ENCODE measurements at regions not wholly inside any gene's neighbourhood (a gene's known extent, or its start where the extent isn't known, plus 50 kb on each side); places are given as distances from the start of the nearest gene placed in this dataset.

DNA sequence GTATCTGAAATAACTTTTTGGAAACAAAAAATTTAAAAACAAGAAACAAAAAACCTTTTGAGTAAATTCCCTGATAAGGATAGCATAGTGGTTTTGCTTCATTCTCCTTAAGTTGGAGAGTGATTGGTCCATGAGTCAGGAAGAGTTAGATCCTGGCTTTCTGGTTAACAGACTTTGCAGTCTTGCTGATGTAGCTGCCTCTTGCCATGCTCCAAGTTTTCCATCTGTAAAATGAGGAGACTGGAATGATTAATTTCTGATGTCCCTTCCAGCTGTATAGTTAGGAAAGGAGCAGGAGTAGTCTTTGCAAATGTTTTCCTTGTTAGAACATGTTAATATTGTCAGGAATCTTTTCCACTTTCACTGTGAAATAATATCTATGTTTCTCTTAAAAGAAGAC lies 266.6 kb downstream of the DNAJB9 start:
- Histone ChIP-seq H3K4me3 (no peak overlapping the region), H3K27ac (no peak overlapping the region)
- TF ChIP-seq, protein P1, sequence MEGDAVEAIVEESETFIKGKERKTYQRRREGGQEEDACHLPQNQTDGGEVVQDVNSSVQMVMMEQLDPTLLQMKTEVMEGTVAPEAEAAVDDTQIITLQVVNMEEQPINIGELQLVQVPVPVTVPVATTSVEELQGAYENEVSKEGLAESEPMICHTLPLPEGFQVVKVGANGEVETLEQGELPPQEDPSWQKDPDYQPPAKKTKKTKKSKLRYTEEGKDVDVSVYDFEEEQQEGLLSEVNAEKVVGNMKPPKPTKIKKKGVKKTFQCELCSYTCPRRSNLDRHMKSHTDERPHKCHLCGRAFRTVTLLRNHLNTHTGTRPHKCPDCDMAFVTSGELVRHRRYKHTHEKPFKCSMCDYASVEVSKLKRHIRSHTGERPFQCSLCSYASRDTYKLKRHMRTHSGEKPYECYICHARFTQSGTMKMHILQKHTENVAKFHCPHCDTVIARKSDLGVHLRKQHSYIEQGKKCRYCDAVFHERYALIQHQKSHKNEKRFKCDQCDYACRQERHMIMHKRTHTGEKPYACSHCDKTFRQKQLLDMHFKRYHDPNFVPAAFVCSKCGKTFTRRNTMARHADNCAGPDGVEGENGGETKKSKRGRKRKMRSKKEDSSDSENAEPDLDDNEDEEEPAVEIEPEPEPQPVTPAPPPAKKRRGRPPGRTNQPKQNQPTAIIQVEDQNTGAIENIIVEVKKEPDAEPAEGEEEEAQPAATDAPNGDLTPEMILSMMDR (IDR thresholded peaks at IDR 0.05), result no peak
- DNase-seq (ENCODE audit: low spot score), result no peak

DNA sequence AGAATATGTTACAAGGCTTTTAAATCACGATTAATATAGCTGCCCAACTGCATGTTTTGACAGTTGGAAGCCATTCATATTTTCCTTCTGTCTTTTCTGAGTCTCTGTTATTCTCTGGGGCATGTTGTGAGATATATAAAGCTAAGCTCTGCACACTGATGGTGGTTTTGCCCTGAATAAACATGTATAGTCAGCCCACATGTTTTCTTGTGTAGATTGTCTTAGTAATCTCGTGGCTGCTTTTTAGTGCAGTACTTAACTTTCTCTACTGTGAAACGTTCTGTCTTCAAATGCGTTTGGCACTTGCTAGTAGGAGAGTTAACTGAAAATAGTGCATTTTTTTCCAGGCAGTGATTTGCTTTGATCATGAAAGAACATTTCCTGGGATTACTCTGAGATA lies 268.5 kb downstream of the DNAJB9 start:
- H3K4me3 ChIP-seq, result peak overlapping the region; percentile 1
- no peak overlapping the region for H3K27ac ChIP-seq
- TF ChIP-seq, protein P1 (IDR thresholded peaks at IDR 0.05), result no peak
- no peak for DNase-seq (ENCODE audit: low spot score)

- H3K4me3 ChIP-seq, result no peak overlapping the region
- no peak overlapping the region for H3K27ac ChIP-seq
- no peak for DNase-seq (ENCODE audit: low spot score)
- TF ChIP-seq, protein P1 (IDR thresholded peaks at IDR 0.05), result no peak
These were observed 269.4 kb downstream of the DNAJB9 start for GRCh38 chr7:108839076-108839475.

GRCh38 chr7:108845951-108846350 lies 276.3 kb downstream of the DNAJB9 start:
- DNase-seq (ENCODE audit: low spot score), result no peak
- Histone ChIP-seq H3K4me3 (no peak overlapping the region), H3K27ac (no peak overlapping the region)
- TF ChIP-seq, protein P1 (IDR thresholded peaks at IDR 0.05), result no peak

GRCh38 chr7:108846471-108846870 lies 276.8 kb downstream of the DNAJB9 start:
- TF ChIP-seq, protein P1 (IDR thresholded peaks at IDR 0.05), result no peak
- no peak for DNase-seq (ENCODE audit: low spot score)
- no peak overlapping the region for H3K27ac ChIP-seq
- H3K4me3 ChIP-seq, result no peak overlapping the region

DNA sequence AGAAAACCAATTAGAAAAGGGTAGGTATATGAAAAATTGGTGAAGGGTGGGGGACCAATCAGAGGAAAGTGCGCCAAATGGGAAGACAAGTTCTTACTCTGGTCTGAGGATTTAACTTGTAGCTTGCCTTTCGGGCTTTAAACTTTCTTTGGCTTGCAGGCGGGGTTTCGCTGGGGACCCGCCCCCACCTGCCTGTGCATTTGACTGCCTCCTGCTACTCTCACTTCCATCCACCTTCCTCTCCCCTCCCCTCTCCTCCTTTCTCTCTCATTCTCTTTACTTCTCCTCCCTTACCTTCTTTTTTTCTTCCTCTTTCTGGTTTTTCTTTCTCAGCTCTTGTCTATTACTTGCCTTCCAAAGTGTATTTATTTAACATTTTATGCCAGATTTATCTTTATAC lies 278.8 kb downstream of the DNAJB9 start:
- H3K4me3 ChIP-seq, result no peak overlapping the region
- no peak overlapping the region for H3K27ac ChIP-seq
- no peak for DNase-seq (ENCODE audit: low spot score)
- TF ChIP-seq, protein P1 (IDR thresholded peaks at IDR 0.05), result no peak

GRCh38 chr7:108860615-108861014 lies 290.9 kb downstream of the DNAJB9 start:
- TF ChIP-seq, protein P1 (IDR thresholded peaks at IDR 0.05), result no peak
- H3K27ac ChIP-seq, result no peak overlapping the region

More at GRCh38 chr7:108860615-108861014, 290.9 kb downstream of the DNAJB9 start:
- DNase-seq (ENCODE audit: low spot score), result no peak
- no peak overlapping the region for H3K4me3 ChIP-seq
